Coronary artery (tissue), 2 donors: ENCODE measurements at regions not wholly inside any gene's neighbourhood (a gene's known extent, or its start where the extent isn't known, plus 50 kb on each side); places are given as distances from the start of the nearest gene placed in this dataset.

Source experiments
- DNase-seq: peaks from one replicate; pipeline ENCODE4 v3.0.0-alpha.2; 2017; ENCODE audit warnings: low spot score
- H3K27ac ChIP-seq, 2 donors: fragments of 200-600 bp; sonication (generic); one replicate each; pipeline ENCODE4 v1.5.1; 2016 to 2019
- H3K4me3 ChIP-seq: fragments of 200-600 bp; sonication (generic); 2 replicates; pipeline ENCODE4 v1.5.1; 2016; ENCODE audit warnings: mild to moderate bottlenecking, moderate library complexity
- TF ChIP-seq, protein P1 (sequence below): fragments of 200-600 bp; sonication (generic); IDR thresholded peaks from one replicate; pipeline ENCODE4 v1.5.1; 2019; ENCODE audit warnings: antibody characterized with exemption

DNA sequence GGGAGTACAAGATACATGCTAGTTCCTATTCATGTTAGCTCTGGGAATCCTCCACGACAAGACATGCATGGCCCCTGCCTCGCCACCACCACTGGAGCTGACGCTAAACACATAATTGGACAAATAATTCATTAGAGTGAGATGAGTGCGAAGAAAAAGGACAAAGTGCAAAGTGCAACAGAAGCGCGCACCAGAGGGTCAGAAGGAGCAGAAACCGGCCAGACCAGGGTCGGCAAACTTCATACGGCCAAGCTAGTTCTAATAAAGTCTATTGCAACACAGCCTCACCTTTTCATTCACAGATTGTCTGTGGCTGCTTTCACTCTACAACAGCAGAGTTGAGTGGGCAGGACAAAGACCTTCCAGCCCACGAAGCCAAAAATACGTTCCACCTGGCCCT is 266.1 kb upstream of the KLHL29 start:
- Histone ChIP-seq H3K27ac (no peak overlapping the region), H3K4me3 (no peak overlapping the region)
- no peak for DNase-seq
- TF ChIP-seq, protein P1, sequence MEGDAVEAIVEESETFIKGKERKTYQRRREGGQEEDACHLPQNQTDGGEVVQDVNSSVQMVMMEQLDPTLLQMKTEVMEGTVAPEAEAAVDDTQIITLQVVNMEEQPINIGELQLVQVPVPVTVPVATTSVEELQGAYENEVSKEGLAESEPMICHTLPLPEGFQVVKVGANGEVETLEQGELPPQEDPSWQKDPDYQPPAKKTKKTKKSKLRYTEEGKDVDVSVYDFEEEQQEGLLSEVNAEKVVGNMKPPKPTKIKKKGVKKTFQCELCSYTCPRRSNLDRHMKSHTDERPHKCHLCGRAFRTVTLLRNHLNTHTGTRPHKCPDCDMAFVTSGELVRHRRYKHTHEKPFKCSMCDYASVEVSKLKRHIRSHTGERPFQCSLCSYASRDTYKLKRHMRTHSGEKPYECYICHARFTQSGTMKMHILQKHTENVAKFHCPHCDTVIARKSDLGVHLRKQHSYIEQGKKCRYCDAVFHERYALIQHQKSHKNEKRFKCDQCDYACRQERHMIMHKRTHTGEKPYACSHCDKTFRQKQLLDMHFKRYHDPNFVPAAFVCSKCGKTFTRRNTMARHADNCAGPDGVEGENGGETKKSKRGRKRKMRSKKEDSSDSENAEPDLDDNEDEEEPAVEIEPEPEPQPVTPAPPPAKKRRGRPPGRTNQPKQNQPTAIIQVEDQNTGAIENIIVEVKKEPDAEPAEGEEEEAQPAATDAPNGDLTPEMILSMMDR, result no peak

DNA sequence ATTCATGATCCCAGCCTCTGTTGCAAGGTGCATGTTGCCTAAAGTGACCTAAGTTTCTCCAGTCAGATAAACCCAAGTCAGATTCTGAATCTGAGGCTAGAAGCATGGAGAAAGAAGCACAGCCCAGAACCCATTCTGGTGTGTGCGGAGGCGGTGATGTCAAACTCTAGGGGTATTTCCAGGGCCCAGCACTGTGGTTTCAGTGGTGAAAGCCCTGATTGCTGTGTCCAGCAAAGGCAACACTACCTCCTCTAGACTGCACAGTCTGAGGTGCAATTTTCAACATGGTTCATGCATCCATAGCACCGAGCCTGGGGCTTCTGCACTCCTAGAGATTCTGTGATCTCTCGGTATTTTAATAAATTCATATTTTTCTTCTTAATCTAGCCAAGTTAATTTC is 264.8 kb upstream of the KLHL29 start:
- H3K4me3 ChIP-seq, result no peak overlapping the region
- H3K27ac ChIP-seq, result no peak overlapping the region
- TF ChIP-seq, protein P1, result no peak
- no peak for DNase-seq

DNA sequence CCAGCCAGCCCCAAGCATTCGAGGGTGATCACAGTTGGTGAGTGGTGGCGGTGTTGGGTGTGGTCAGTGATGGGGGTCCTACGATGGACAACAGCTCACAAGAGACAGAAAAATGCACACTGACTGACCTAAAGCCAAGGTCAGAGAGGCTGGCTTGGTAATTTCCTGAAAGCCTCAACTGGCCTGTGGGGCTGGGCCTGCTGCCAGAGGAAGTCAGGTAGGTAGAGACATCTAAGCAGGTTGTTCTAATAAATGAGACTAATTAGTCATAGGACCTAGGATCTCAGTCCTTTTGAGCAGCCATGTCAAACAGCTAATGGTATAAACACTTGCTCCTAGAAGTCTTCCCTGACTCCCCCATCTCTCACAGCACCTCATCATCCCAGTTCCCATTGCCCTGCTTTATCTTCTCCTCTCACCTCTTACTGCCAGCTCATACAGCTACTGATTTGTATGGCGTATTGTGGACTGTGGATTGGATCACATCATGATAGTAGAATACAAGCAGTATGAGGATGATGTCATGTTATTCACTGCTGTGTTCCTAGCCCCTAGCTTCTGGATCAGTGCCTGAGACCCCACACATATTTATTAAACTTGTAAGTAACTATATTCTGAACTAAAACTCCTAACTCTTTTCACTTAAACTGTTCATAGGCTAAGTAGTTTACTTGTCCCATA is 262.9 kb upstream of the KLHL29 start:
- H3K27ac ChIP-seq, result no peak overlapping the region
- DNase-seq, result no peak
- H3K4me3 ChIP-seq, result no peak overlapping the region
- TF ChIP-seq, protein P1, result no peak

DNA sequence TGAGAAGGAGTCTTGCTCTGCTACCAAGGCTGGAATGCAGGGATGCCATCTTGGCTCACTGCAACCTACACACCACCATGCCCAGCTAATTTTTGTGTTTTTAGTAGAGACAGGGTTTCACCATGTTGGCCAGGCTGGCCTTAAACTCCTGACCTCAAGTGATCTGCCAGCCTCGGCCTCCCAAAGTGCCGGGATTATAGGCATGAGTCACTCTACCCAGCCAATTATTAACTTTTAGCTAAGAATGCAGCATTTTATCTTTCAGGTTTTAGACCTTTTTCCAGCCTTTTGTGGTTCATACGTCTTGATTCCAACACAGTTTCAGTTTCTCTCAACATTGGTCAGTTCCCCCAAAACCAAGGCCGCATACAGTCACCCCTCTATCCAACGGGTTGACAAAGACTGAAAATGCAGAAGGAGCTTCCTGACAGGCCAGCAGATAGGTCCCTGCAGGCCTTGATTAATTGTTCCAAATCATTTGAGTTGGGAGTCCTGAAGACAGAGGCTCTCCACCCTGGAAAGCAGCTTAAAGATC is 262.2 kb upstream of the KLHL29 start:
- no peak overlapping the region for H3K27ac ChIP-seq
- no peak for DNase-seq
- H3K4me3 ChIP-seq, result no peak overlapping the region
- TF ChIP-seq, protein P1, result no peak

DNA sequence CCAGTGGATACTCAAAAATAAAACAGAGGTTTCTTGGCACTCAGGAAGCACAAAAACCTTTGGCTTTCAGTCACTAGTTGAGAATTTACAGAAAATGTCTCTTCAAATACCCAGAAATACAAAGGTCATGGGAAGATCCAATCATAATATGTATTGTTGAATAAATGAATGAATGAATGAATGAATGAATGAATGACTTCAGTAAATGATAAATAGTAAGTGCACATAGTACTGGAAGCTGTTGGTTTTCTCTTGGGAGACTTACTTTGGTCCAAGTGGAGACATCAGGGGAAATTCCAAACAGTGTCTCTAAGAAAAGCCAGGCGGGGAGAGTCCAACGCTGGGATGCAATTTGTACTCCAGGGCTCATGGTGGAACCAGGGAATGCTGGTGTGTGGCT is 261.3 kb upstream of the KLHL29 start:
- TF ChIP-seq, protein P1, result no peak
- Histone ChIP-seq H3K4me3 (no peak overlapping the region), H3K27ac (no peak overlapping the region)
- no peak for DNase-seq

DNA sequence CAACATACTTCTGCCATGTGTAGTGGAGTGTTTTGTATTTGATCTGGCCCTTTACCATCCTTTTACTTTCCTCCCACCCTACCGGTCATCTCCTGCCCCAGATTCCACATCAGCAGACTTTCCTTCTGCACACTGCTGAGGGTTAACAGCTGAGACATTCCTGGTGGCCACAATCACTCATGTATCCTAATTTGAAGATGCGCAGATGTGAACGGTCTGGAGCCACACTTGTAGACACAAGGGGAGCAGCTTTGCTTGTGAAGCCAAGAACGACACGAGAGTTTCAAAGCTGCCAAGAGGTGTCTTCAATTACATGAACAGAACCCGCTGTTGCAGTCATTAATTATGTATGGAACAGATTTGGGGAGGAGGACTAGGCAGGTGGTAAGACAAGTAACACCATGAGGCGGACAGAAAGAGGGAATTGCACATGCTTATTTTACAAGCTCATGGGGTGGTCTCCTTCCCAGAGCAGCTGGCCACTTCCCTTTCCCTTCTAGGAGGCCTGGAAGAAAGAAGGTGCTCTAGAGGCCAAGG is 260.7 kb upstream of the KLHL29 start:
- Histone ChIP-seq H3K4me3 (no peak overlapping the region), H3K27ac (no peak overlapping the region)
- DNase-seq, result no peak
- TF ChIP-seq, protein P1, result no peak

DNA sequence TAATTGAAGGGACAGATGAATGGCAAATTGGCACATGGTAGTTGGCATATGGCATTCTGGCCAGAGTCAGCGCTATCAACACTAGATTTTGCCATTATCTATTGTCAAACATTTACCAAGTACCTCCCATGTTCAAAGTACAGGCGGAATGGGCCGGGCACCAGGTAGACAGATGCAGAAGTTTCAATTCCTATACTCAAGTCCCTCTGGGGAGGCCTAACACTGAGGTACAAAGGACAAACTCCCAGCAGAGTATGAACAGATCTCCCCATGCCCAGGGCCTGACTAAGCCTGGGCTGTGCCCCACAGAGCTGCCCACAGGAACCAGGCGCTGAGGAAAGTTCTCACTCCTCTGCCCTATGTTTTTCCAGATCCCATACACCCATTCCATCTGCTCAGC is 257.5 kb upstream of the KLHL29 start:
- DNase-seq, result no peak
- TF ChIP-seq, protein P1, result no peak
- Histone ChIP-seq H3K4me3 (no peak overlapping the region), H3K27ac (no peak overlapping the region)
